GM13976 (cell line): ENCODE measurements at regions not wholly inside any gene's neighbourhood (a gene's known extent, or its start where the extent isn't known, plus 50 kb on each side); places are given as distances from the start of the nearest gene placed in this dataset.

Source experiments
- DNase-seq: peaks from one replicate; pipeline ENCODE4 v3.0.0; 2012; ENCODE audit warnings: low spot score
- in situ Hi-C: fragments of 300-500 bp; cut with MboI; formaldehyde crosslinking; loops from one replicate; pipeline ENCODE4 v1.12.0; 2022; ENCODE audit warnings: low sequenced_read_pairs, mixed read lengths, inconsistent platforms; ENCODE audit not compliant: unreplicated experiment
- TF ChIP-seq, protein P1 (sequence below): IDR thresholded peaks from 2 replicates; pipeline ENCODE4 v1.5.1; 2012; ENCODE audit warnings: borderline replicate concordance, mild to moderate bottlenecking; ENCODE audit not compliant: insufficient read depth; ENCODE audit errors: extremely low read depth, missing control alignments, control extremely low read depth

DNA sequence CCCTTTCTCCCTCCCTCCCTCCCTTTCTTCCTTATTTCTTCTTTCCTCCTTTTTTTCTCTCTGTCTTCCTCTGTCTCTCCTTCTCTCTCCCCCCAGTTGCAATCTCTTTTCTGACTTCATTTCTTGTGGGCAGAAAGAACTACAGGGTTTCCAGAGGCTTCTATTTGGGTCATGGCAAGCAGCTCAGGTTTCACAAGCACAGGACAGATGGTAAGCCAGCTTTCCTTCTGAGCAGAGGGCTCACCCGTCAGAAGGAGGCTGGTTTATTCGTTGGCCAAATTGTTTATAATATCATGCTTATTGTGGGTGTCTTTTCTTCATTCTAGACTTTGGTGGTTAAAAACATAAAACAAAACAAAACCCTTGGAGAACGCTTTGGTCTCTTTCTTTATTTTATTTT lies 58.9 kb upstream of the CLMP start:
- in situ Hi-C loops = no loop called here
- TF ChIP-seq, protein P1, sequence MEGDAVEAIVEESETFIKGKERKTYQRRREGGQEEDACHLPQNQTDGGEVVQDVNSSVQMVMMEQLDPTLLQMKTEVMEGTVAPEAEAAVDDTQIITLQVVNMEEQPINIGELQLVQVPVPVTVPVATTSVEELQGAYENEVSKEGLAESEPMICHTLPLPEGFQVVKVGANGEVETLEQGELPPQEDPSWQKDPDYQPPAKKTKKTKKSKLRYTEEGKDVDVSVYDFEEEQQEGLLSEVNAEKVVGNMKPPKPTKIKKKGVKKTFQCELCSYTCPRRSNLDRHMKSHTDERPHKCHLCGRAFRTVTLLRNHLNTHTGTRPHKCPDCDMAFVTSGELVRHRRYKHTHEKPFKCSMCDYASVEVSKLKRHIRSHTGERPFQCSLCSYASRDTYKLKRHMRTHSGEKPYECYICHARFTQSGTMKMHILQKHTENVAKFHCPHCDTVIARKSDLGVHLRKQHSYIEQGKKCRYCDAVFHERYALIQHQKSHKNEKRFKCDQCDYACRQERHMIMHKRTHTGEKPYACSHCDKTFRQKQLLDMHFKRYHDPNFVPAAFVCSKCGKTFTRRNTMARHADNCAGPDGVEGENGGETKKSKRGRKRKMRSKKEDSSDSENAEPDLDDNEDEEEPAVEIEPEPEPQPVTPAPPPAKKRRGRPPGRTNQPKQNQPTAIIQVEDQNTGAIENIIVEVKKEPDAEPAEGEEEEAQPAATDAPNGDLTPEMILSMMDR = no peak
- no peak for DNase-seq

DNA sequence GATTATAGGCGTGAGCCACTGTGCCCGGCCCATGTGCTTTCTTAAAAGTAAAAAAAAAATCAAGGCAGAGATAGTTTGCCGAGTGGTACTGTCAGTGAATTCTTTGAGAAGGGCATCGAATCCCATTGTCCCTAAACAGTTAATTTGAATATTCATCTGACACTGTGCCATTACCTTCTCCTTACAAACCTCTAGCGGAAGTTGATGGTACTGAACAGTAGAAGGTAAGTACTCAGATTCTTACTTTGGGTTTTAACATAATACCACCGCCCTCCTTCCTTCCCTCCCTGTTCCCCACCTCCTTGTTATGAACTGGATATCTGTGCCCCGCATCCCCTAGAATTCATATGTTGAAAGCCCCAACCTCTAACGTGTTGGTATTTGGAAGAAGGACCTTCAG lies 58.2 kb upstream of the CLMP start:
- in situ Hi-C loops = no loop called here
- TF ChIP-seq, protein P1 = no peak
- no peak for DNase-seq

- in situ Hi-C loops = no loop called here
- TF ChIP-seq, protein P1 = no peak
- DNase-seq = no peak
Measured at GRCh38 chr11:123251657-123252344, 56.8 kb upstream of the CLMP start.

DNA sequence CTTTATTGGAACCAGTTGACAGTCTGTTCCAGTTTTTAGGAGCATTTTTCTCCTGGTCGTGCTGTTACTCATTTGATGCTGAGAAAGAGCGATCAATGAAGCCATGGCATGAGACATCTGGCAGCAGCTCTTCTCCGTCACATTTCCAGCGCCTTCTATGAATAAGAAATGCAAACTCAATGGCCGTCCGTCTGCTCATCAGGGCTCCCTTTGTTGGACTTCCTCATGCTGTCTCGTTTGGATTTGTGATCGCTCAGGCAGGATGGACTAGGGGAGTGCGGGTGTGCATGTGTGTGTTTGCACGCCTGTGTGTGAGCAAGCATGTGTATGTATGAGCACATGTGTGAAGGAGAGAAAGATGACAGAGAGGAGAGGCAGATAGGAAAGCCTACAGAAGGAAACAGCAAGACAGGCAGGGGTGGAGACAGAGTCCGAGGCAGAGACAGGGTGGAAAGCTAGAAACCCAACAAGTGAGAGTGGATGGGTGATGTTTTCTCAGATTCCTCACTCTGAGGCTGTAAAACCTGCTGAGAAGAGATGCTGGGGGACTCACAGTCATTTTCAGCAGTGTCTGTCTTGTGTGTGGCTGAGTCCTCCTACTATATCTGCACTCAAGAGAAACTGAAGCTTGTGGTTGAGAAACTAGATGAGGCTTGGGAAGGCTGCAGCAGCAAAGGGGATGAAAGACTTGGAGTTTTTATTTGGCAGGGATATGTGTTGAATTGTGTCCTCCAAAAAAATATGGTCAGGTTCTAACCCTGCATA lies 56.0 kb upstream of the CLMP start:
- TF ChIP-seq, protein P1 = no peak
- DNase-seq = no peak
- in situ Hi-C loops = no loop called here

DNA sequence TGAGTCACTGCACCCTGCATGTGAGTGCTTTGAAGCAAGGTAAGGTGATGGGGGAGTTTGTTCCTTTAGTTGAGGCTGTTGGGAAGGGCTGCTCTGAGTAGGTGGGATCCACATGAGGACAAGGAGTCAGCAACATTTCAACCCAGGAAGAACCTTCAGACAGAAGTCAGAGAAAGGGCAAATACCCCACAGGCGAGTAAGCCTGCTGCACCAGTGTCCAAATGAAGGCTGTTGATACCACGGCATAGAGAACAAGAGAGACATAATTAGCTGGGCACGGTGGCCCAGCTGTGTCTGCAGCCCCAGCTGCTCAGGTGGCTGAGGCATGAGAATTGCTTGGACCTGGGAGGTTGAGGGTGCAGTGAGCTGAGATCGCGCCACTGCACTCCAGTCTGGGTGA lies 54.3 kb upstream of the CLMP start:
- in situ Hi-C loops = loop anchor here (5.0 to 10.0 kb wide), 2 partner anchors 75 to 137 kb away; no protein-coding TSS in a partner anchor
- DNase-seq = no peak
- TF ChIP-seq, protein P1 = no peak

DNA sequence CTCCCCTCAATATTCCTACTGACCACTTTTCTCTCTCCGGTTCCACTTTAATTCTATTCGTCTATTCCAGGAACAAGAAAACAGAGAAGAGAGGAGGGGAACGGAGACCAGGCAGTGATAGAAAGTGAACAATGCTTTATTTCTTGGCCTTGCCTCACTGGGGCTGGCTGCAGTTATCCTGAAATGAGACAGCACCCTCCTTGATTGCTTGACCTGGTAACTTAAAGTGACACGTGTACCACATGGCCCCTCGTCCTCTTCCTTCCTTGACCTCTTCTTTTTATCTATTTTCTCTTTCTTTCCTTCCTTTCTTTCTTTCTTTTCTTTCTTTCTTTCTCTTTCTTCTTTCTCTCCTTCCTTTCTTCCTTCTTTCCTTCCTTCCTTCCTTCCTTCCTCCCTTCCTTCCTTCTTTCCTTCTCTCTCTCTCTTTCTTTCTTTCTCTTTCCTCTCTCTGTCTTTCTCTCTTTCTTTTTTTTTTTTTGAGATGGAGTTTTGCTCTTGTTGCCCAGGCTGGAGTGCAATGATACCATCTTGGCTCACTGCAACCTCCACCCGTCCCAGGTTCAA lies 52.8 kb upstream of the CLMP start:
- TF ChIP-seq, protein P1 = no peak
- no peak for DNase-seq
- in situ Hi-C loops = loop anchor here (5.0 to 10.0 kb wide), 2 partner anchors 73 to 136 kb away; no protein-coding TSS in a partner anchor
